HG03520 (cell line): ENCODE measurements at regions not wholly inside any gene's neighbourhood (a gene's known extent, or its start where the extent isn't known, plus 50 kb on each side); places are given as distances from the start of the nearest gene placed in this dataset.

Source experiments
- ATAC-seq: cut with Tn5 transposase; IDR thresholded peaks from one replicate; pipeline ENCODE4 v1.9.1; 2021; ENCODE audit warnings: mild to moderate bottlenecking, moderate library complexity; ENCODE audit not compliant: unreplicated experiment

DNA sequence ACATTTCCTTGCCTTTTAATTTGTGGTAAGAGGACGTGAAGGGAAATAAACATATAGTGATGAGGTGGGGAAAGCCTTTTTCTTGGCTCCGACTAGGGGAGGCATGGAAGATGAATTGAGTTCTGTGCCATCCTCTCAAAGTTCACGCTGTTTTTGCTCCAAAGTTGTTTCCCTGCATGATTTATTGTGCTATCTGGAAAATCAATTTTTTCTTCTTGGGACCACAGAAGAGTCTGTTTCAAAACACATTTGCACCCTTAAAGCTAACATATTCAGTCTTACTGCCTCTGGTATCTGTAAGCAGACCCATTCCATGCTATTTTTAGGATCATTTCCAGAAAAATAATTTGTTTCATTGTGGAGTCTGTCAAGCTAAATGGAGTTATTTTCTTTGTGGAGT lies 57.6 kb upstream of the KCNG1 start:
- ATAC-seq = no peak

- no peak for ATAC-seq
These were observed 56.6 kb upstream of the KCNG1 start for GRCh38 chr20:51079488-51079887.

DNA sequence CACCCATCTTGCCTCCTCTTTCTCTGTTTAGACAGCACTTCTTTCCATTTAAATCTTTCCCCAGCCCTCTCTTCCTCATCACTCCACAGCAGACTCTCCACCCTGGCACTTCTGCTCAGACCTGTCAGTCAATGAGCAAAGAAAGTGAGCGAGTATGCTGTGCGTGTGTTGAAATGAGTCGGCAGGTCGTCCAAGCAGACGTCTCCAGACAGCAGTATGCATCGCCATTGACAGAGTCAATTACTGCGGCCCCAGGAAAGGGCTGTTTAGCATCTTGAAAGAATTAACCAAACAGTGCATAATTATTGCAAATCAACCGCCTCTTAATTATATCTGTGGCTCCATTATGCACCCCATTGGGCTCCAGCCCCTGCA lies 54.8 kb upstream of the KCNG1 start:
- no peak for ATAC-seq

GRCh38 chr20:51076786-51077685 lies 54.1 kb upstream of the KCNG1 start:
- ATAC-seq = no peak

DNA sequence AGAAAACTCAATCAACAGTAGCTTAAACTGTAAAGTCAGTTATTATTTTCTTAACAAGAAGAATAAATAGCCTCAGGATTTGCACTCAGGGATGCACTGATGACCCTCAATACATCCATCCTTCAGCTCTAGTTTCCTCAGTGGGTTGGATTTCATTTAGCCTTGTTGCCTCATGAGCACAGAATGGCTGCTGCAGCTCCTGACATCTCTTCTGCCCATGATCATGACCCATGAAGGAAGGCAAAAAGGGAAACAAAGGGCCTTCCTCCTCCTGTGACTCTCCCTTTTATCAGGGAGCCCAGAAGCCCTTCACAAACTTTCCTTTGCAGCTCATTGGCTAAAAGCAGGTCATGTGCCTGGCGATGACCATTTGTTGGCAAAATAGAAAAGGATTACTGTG lies 51.2 kb upstream of the KCNG1 start:
- ATAC-seq = no peak
